ENCODE measurements at regions not wholly inside any gene's neighbourhood (a gene's known extent, or its start where the extent isn't known, plus 50 kb on each side); places are given as distances from the start of the nearest gene placed in this dataset.

DNA sequence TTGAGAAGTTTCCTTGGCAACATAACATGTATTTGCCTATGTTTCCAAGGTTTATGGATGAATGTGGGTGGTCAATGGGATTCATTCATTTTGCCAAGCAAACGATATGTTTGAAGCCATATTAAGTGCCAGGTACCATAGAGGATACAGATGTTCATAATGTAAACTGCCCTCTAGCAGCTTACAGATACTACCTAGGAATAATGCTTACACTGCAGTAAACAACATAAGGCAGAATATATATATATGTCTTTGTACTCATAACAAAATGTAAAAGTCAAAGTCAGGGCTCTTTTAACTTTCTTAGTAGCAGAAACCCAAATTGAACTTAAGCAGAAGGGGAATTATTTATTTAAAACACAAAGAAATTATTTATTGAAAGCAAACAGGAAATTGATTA, 171.6 kb upstream of the TNP1 start:
- no peak for DNase-seq (ENCODE audit: low read depth)

DNA sequence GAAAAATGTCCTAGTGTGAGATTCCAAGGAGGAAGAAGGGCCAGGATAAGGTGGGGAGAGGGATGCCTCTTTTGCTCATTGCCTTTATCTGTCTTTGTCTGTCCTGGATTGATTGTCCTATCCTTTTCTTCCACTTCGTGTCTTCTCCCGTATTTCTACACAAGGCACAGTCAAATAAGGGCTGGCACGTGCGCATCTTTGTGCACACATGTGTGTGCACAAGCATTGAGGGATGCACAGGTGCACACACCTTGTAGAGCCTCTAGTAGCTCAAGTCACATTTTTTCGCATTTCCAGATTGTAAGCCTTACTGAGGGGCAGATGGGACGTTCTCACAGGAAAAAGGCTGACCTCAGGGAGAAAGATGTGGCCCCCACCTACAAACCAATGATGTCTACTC, 170.2 kb upstream of the TNP1 start:
- DNase-seq (ENCODE audit: low read depth), result no peak

DNA sequence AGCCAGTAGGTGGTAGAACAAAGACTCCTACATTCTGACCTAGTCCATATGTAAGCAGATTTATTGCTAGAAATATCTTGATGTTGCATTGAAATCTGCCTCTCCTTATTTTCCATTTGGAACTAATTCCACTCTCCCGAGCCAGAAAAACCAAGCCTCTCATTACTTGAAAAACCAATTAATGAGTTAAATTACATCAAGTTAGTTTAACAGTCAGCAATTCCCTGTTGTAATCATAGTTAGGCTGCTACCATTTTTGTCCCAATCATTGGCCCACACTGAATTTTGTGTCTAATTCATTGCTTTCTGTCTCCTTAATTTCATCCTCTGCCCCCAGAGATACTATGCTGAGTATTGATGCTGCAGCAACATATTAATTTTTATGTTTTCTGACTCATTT, 168.3 kb upstream of the TNP1 start:
- DNase-seq (ENCODE audit: low read depth), result no peak

DNA sequence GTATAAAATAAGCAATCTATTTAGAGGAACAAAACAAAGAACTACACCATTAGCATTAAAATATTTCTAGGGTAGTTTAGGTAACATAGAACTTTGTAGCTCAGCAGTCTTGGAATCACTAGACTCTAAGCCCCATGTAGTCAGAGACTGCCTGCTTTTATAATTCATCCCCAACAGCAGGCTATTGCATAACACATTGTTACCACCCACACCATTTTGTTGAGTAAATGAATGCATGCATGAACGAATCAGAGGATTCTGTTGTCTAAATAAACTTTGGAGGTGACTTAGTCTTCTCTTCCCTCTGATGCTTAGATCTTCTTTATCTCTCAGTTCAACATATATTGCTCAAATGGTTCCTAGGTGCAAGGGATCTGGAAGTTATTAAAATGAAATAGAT, 167.6 kb upstream of the TNP1 start:
- DNase-seq (ENCODE audit: low read depth), result peak; percentile 9

DNA sequence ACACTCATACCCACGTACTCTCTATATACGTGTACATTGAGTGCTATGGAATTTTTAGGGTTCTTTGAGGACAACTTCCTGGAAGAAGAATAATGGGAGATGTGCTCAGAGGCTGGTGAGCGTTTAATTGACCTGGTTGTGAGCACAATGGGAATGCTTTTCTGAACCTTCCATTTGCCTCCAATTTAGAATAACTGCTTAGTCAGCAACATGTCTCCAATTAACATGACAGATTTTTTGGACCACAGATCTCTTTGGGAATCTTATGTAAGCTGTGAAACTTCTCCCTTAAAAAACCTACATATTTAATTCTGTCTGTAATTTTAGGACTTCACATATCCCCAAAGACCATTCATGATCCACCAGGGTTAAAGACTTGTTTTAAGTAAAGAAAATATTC, 166.7 kb upstream of the TNP1 start:
- no peak for DNase-seq (ENCODE audit: low read depth)

DNA sequence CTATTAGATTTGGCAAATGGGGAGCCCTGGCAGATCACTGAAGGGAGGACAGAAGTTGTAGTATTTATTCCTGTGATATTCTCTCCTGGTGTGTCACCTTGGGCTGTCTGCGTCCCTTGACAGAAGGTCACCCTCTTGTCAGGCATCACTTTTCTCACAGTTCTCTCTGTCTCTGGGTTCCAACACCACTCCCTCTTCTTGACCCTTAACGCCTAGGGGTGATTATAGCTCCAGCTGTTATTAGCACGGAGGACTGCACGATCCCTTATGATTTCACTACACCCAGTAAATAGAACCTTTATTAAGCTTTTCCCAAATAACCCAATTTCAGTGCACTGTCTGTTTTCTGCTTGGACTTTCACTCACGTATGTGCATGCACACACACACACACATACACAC, 166.3 kb upstream of the TNP1 start:
- DNase-seq (ENCODE audit: low read depth), result no peak

DNA sequence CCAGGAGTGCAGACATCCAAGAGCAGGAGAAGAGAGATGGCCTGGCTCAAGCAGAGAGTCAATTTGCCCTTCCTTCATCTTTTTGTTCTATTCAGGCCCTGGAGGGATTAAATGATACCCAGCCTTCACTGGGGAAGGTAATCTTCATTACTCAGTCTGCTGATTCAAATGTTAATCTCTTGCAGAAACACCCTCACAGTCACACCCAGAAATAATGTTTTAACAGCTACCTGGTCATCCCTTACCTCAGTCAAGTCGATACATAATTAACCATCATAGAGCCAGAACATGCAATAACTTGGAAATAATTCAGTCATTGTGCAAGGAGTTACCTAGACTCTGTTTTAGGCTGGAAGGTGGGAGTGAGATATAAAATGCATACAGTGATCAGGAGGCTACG, 163.7 kb upstream of the TNP1 start:
- no peak for DNase-seq (ENCODE audit: low read depth)

DNA sequence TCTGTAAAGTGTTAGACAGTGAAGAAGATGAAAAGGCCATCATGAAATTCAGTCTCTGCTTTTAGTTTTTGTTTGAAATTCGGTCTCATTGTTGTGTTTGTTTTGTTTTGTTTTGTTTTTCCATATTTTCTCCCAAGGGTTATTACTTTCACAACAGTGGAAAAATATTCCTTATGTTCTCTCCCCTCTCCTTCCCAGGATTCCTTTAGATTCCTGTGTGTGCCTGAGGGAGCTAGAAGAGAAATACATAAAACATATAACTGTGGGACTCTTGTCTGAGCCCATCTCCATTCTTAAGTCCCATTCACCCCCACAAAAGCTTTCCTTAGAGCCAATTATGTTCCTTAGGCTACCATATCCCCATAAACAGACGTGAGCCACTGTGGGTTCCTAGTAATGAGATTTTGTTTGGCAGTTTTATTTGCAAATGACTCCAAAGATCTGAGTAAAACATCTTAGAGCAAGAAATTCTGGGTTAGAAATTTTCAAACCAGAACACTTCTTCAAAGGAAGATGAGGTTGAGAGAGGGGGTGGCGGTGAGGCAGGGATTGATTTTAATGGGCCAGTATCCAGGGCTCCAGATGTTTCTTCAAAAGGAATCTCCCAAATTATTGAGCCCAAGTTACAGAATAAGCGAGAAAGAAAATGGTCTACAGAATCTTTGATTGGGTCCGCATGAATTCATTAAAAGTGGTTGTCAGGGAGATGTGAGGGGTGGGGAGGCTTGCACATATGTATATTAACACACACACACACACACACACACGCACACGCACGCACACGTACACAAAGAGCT, 157.8 kb upstream of the TNP1 start:
- DNase-seq (ENCODE audit: low read depth), result no peak

DNA sequence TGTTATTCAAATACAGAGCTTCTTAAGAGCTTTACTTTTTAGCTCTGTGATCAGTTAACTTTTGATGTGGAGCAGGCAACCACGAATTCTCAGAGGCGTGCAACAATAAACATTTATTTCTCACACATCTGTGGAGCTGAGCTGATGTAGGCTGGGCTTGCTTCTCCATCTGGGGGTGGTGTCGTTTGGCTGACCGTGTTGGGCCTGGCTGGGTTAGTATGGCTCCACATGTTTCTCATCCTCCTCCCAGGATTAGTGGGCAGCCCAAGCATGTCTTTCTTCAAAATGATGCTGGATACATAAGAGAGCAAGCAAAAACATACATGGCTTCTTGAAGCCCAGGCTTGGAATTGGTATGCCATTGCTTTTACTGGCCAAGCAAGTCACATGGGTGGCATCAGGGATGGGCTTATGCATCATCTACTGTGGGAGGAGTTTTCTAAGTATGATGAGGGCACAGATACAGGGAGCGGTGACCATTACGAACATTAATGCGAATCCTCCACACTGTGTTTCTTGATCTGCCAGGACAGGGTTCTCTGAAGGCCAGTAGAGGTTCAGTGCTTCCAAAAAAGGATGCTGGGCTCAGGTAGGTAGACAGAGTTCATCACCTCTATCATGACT, 157.0 kb upstream of the TNP1 start:
- no peak for DNase-seq (ENCODE audit: low read depth)

DNA sequence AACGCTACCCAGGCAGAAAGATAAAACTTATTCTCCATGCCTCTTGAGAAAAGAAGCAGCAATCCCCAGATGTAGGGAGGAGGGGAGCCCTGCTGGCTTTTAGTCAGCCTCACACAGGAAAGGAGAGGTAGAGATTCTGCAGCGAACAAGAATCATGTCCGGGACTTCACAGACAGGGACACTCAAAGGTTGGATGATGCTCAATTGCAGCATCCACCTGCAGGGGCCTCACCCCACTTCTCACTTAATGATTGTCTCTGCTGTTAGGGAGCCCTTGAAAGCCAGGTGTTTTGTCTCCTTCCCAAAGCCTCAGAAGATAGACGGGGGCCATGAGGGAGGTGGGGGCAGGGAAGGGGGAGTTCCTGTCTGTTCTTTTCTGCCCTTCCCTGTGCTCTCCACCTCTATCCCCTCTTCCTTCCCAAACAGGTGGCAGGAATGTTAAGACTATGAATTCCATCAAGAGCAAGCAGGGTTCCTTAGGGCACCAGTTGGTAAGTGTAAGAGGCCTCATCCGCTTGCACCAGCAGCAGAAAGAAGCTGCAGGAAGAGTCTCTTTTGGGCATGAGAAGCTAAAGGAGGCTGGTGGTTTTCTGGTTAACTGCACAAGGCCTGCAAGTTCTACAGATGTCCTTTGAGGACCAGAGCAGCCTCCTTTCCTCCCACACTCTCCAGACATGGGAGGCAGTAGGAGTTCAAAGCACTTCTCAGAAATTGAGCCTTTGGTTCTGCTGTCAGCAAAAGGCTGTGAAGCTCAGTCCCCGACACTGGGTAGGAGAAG, 154.7 kb upstream of the TNP1 start:
- no peak for DNase-seq (ENCODE audit: low read depth)

DNA sequence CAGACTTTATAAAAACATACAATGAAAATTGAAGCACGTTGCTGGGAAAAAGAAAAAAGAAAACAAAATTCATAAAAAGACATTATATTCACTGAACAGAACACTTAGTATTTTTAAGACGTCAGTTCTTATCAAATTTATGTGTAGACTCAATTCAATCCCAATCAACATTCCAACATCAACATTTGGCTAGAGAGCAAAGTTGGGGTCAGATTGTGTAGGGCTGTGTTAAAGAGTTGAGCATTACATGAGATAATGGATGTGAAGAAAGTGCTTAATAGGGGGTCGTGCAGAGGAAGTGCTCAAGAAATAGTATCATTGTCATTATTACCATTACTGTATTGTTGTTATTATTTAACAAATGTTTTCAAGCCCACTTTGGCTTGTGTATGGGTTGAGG, 154.1 kb upstream of the TNP1 start:
- no peak for DNase-seq (ENCODE audit: low read depth)

DNA sequence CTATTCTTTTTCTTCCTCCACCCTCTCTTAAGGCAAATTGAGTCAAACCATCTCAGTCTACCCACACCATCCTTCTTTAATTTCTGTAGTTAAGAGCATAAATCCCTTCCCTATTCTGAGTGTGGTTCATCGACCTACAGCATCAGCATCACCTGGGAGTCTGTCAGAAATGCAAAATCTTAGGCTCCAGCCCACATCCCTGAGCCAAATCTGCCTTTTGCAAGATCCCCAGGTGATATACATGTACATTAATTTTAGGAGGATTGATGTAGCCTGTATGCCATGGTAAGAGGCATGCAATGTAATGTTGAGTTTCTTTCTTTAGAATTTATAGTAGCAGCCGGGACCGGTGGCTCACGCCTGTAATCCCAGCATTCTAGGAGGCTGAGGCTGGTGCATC, 151.7 kb upstream of the TNP1 start:
- no peak for DNase-seq (ENCODE audit: low read depth)

DNA sequence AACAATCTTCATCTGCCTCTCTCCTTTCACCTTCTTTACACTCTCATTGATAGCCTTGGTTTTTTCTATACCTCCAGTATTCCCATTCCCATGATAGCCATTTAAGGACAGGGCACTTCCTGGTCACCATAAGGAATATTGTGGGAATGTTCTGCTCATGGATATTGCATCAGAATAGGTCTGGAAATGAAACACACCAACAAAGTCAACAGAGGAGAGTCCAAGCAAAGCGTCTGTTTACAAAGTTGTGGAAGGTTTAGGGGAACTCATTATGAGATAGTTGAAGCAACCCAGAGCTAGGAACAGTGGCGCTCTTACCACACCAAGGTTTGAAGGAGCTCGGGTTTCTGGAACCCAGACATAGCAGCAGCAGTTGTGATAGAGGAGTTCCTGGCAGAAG, 150.3 kb upstream of the TNP1 start:
- no peak for DNase-seq (ENCODE audit: low read depth)

DNA sequence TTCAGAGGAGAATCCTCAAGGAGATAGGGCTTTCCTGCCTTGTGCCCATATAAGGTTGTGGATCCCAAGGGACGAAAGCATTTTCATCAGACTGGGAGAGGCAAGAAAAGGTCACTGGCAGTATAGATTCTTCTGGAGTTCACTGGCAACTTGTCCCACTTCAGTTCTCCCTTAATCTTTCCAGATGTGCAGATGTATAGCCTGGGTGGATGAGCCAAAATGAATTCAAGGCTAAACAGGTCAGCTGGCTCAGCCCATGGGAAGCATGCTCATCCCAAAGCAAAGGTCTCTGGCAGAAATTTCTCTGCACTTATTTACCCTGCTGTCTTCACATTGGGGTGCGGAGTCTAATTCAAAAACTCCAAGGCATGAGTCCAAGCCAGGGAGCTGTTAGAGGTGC, 148.9 kb upstream of the TNP1 start:
- no peak for DNase-seq (ENCODE audit: low read depth)

DNA sequence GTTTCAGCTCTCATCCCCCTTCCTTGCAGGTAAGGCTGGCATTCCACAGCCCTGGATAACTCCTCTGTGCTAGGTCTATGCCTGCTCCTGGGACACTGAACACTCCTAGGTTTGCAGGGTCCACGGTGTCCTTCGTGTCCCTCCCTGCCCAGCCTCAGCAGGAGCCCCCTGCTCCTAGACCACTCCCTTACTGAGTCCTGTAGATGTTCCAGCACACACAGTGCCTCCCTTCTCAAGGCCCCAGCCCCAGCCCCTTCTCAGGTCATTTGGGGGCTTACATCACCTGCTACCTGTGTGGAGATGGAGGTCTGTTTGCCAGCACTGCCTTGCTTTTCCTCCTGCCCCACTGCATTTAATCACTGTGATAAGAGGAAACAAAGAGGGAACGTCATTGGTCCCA, 146.4 kb upstream of the TNP1 start:
- no peak for DNase-seq (ENCODE audit: low read depth)

DNA sequence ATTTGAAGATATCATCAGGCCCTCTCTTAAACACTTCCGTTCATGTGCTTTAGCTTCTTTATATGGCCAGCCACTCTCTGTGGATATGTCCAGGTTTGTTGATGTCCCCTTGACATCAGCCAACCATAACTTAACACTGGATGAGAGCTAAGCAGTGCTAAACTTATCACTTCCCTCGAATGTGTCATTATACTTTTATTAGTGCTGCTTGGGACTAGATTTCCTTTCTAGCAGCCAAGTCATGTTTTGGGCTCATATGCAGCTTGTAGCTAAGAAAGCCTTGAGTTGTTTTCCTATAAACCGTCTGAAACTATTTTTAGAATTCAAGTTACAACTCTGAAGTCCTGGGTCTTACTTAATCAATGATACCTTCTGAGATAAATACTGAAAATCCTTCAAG, 144.8 kb upstream of the TNP1 start:
- DNase-seq (ENCODE audit: low read depth), result no peak

DNA sequence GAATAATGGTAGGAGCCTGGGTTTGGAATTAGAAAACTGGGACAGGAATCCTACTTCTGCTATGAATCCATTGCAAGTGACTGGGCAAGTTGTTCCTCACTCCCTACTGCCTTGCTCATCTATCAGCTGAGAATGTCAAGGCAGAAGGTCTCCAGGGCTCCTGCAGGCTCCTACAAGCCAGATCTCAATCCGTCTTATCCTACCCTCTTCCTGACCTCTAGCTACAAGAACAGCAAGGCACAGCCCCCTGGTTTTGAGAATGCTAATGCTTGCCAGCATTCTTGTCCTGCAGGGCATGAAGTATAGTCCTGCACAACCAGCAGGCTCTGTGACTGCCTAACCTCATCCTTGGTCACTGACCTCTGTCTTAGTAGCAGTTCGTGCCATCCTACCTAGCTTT, 141.9 kb upstream of the TNP1 start:
- DNase-seq (ENCODE audit: low read depth), result no peak

DNA sequence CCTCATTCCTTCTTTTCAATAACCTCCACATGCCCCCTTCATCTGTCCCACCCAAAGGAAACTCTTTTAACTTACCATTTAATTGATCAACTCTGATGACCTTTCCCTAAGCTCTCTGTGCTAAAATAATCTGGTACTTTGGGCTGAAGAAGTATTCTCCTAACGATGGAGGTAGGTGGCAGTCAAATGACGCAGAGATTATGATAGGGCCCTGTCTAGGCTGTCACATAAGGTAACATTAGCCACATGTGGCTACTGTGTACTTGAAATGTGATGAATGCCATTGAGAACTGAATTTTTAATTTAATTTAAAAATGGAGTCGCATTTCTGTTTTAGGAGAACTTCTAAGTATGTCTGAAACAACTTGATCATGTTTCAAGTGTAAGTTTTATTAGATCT, 140.5 kb upstream of the TNP1 start:
- no peak for DNase-seq (ENCODE audit: low read depth)

DNA sequence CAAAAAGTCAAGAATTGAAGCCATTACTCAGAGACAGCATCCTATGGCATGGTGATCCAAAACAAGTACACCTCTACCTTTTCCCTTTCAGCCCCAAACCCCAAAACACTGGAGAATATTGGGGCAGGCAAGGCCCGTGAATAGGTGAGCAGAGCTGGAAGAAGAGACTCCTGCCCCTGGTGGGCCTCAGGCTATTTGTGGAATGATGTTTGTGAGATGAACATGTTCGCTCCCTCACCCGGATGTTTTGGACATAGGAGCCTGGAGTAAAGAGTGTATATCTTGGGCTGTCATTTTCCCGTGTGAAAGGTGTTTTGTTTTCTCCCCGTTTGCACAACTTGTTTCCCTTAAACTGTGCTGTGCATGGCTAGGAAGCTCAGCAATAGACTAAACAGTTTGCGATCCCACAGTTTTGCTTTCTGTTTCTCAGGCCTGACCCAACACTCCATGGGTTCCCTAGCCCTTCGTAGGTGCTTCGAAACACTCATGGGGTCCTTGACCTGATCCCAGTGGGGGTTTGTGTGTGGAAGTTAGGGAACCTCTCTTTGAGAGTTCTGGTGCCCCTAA, 136.5 kb upstream of the TNP1 start:
- no peak for DNase-seq (ENCODE audit: low read depth)

DNA sequence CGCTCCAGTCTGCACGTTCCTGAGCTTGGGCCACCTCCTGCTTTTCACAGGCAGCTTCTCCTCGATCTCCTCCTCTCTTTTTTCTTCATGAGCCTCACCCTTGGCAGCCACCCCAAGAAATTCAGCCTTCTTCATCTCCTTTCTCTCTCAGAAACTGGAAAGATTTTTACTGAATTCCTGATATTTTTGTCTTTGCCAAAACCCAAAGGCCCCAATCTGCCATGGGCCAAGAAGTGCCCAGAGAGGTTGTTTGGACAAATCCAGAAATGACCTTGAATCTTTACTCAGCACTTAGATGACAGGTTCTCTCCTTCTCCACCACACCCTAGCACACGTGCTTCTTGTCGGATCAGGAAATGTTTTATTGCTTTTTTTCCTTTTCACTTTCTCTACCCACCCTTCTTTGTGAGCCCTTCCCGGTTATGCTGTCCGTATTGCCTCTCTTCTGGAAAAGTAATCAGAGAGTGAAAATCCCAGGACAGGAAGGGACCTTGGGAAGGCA, 134.5 kb upstream of the TNP1 start:
- DNase-seq (ENCODE audit: low read depth), result no peak

DNA sequence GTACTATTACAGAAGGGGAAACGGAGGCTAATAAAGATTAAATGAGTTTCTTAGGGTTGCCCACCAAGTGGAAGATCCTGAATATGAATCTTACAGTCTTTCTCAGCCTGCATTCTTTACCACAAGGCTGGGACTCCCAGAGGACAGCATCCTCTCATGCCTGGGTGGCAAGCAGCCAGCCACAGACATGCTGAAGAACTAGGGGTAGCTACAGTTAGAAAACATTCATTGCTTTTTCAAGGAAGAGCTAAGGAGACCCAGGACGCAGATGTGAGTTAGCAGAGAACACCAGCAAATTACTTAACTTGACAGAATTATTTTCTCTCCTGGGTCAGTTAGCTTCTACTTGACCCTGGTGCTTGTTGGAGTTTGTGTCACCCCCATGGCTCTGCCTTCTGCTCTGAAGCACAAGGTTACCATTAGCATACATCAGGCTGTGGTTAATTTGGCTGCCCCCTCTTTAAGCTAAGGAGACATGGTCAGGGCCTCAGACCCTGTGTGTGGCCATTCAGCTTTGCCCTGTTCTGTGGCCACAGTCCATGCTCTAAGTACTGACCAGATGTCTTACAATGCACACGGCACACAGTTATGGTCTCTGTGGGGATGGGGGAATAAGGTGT, 132.3 kb upstream of the TNP1 start:
- no peak for DNase-seq (ENCODE audit: low read depth)

DNA sequence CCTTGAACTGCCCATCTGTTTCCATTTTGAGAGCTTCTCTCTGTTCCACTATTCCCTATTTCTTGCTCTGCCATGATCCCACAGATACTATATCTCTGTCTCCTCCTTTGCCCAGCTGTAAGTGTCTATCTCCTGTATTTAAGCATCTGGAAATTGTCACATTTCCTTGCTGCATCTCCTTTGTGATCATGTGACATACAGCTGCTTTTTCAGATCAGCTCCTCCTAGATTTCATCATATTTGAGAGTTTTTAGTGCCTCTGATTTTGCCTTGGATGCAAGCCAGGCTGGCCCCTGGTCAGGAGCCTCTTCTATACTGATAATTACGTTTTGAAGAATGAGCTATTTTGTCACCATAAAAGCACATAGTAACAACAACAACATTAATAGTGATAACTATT, 131.7 kb upstream of the TNP1 start:
- peak; percentile 36 for DNase-seq (ENCODE audit: low read depth)
